ENCODE measurements at regions not wholly inside any gene's neighbourhood (a gene's known extent, or its start where the extent isn't known, plus 50 kb on each side); places are given as distances from the start of the nearest gene placed in this dataset.

DNA sequence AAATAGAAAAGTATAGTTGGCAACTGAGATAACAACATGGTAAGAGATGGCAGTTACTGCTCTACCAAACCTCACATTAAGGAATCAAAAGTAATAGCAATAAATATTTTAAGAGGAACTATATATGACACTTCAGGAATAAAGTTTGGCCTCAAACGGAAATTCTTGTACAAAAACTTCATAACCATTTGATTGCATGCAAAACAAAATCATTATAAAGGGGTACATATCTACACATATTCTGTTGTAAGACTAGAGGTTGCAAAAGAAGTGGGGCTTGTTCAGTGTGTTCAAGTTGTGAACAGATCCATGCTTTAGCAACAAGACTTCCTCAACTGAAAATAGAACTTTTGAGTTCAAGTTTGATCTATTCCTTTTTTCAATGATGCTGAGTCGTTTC, 133.5 kb upstream of the MIR17HG start:
- Histone ChIP-seq H3K27ac (replicated peaks) (no peak overlapping the region), H3K4me3 (replicated peaks; ENCODE audit: insufficient read depth, low read length) (no peak overlapping the region), H3K27me3 (ENCODE audit: insufficient read depth, poor library complexity, severe bottlenecking) (peaks cover 2% of the 10 kb centered on the region)
- TF ChIP-seq, protein P1, sequence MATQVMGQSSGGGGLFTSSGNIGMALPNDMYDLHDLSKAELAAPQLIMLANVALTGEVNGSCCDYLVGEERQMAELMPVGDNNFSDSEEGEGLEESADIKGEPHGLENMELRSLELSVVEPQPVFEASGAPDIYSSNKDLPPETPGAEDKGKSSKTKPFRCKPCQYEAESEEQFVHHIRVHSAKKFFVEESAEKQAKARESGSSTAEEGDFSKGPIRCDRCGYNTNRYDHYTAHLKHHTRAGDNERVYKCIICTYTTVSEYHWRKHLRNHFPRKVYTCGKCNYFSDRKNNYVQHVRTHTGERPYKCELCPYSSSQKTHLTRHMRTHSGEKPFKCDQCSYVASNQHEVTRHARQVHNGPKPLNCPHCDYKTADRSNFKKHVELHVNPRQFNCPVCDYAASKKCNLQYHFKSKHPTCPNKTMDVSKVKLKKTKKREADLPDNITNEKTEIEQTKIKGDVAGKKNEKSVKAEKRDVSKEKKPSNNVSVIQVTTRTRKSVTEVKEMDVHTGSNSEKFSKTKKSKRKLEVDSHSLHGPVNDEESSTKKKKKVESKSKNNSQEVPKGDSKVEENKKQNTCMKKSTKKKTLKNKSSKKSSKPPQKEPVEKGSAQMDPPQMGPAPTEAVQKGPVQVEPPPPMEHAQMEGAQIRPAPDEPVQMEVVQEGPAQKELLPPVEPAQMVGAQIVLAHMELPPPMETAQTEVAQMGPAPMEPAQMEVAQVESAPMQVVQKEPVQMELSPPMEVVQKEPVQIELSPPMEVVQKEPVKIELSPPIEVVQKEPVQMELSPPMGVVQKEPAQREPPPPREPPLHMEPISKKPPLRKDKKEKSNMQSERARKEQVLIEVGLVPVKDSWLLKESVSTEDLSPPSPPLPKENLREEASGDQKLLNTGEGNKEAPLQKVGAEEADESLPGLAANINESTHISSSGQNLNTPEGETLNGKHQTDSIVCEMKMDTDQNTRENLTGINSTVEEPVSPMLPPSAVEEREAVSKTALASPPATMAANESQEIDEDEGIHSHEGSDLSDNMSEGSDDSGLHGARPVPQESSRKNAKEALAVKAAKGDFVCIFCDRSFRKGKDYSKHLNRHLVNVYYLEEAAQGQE (IDR thresholded peaks at IDR 0.05; ENCODE audit: insufficient replicate concordance, low read depth), result no peak
- TF ChIP-seq POLR2AphosphoS5 (IDR thresholded peaks at IDR 0.05; ENCODE audit: low read depth) (no peak), GABPA (IDR thresholded peaks at IDR 0.05; ENCODE audit: low read depth) (no peak), SPI1 (IDR thresholded peaks at IDR 0.05; ENCODE audit: borderline replicate concordance, low read depth) (no peak)
- TF ChIP-seq, protein P2, sequence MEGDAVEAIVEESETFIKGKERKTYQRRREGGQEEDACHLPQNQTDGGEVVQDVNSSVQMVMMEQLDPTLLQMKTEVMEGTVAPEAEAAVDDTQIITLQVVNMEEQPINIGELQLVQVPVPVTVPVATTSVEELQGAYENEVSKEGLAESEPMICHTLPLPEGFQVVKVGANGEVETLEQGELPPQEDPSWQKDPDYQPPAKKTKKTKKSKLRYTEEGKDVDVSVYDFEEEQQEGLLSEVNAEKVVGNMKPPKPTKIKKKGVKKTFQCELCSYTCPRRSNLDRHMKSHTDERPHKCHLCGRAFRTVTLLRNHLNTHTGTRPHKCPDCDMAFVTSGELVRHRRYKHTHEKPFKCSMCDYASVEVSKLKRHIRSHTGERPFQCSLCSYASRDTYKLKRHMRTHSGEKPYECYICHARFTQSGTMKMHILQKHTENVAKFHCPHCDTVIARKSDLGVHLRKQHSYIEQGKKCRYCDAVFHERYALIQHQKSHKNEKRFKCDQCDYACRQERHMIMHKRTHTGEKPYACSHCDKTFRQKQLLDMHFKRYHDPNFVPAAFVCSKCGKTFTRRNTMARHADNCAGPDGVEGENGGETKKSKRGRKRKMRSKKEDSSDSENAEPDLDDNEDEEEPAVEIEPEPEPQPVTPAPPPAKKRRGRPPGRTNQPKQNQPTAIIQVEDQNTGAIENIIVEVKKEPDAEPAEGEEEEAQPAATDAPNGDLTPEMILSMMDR (IDR thresholded peaks at IDR 0.05; ENCODE audit: insufficient read depth, low read length), result no peak
- DNase-seq (ENCODE audit: low read depth in 1 of 2, low spot score in 1 of 2), result no peak

DNA sequence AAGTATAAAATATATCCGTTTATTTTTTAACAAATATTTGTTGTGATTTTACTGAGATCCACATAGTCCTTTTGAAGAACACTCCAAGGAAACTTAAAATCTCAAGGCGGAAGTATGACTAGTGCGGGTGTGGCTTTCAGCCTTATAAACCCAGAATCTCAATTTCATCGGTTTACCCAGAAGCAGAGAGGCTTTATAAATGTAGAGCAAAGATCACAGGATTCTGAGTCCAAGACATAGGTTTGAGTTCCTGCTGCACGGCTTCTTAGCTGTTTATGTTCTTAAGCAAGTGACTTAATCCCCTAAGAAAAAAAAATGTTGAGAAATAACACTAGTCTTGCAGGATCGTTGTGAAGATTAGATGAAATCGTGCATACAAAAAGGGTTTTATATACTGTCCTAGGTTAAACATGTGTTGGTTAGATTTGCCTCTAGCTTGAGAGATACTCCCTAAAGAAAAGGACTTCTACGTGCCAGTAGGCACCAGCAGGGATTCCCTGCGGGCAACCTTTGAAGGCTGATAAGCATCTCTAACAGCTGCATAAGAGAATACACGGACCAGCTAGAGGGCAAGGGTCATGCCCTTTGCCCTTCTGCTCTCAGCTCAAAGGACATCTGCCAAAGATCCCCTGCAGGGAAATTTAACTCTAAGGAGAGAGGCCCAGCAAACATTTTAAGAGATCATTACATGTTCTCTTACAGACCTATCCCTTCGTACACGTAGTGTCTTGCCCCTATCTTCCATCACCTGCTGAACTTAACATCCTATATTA, 130.4 kb upstream of the MIR17HG start:
- no peak overlapping the region for H3K27ac ChIP-seq (replicated peaks)
- no peak overlapping the region for H3K4me3 ChIP-seq (replicated peaks; ENCODE audit: insufficient read depth, low read length)
- TF ChIP-seq POLR2AphosphoS5 (IDR thresholded peaks at IDR 0.05; ENCODE audit: low read depth) (no peak), GABPA (IDR thresholded peaks at IDR 0.05; ENCODE audit: low read depth) (no peak), SPI1 (IDR thresholded peaks at IDR 0.05; ENCODE audit: borderline replicate concordance, low read depth) (no peak)
- TF ChIP-seq, protein P1 (IDR thresholded peaks at IDR 0.05; ENCODE audit: insufficient replicate concordance, low read depth), result no peak
- TF ChIP-seq, protein P2 (IDR thresholded peaks at IDR 0.05; ENCODE audit: insufficient read depth, low read length), result no peak
- DNase-seq (ENCODE audit: low read depth in 1 of 2, low spot score in 1 of 2), result no peak
- peaks cover 2% of the 10 kb centered on the region for H3K27me3 ChIP-seq (ENCODE audit: insufficient read depth, poor library complexity, severe bottlenecking)

DNA sequence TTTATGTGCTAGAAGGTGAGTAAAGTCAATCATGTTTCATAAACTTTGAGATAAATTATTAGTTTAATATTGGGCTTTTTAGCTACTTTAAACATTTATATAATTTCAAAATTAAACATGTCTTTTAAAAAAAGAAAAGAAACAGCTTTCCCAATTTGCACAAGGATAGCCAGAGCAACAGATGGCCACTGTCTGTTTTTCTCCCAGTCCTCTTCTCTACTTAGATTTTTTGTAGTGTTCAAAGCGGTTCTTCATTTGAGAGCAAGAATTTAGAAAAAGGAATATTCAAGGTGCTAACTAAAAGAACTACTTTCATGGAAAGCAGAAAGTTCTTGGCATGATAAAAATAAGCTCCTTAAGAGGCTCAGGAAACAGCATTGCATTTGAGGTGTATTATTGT, 128.3 kb upstream of the MIR17HG start:
- TF ChIP-seq, protein P1 (IDR thresholded peaks at IDR 0.05; ENCODE audit: insufficient replicate concordance, low read depth), result no peak
- TF ChIP-seq SPI1 (IDR thresholded peaks at IDR 0.05; ENCODE audit: borderline replicate concordance, low read depth) (no peak), GABPA (IDR thresholded peaks at IDR 0.05; ENCODE audit: low read depth) (no peak), POLR2AphosphoS5 (IDR thresholded peaks at IDR 0.05; ENCODE audit: low read depth) (no peak)
- TF ChIP-seq, protein P2 (IDR thresholded peaks at IDR 0.05; ENCODE audit: insufficient read depth, low read length), result no peak
- Histone ChIP-seq H3K27me3 (ENCODE audit: insufficient read depth, poor library complexity, severe bottlenecking) (peaks cover 2% of the 10 kb centered on the region), H3K4me3 (replicated peaks; ENCODE audit: insufficient read depth, low read length) (no peak overlapping the region), H3K27ac (replicated peaks) (no peak overlapping the region)
- DNase-seq (ENCODE audit: low read depth in 1 of 2, low spot score in 1 of 2), result no peak
